ENCODE measurements at regions not wholly inside any gene's neighbourhood (a gene's known extent, or its start where the extent isn't known, plus 50 kb on each side); places are given as distances from the start of the nearest gene placed in this dataset.

GRCh38 chr7:57343901-57344622, 105.9 kb upstream of the ZNF716 start:
- TF ChIP-seq, protein P1, sequence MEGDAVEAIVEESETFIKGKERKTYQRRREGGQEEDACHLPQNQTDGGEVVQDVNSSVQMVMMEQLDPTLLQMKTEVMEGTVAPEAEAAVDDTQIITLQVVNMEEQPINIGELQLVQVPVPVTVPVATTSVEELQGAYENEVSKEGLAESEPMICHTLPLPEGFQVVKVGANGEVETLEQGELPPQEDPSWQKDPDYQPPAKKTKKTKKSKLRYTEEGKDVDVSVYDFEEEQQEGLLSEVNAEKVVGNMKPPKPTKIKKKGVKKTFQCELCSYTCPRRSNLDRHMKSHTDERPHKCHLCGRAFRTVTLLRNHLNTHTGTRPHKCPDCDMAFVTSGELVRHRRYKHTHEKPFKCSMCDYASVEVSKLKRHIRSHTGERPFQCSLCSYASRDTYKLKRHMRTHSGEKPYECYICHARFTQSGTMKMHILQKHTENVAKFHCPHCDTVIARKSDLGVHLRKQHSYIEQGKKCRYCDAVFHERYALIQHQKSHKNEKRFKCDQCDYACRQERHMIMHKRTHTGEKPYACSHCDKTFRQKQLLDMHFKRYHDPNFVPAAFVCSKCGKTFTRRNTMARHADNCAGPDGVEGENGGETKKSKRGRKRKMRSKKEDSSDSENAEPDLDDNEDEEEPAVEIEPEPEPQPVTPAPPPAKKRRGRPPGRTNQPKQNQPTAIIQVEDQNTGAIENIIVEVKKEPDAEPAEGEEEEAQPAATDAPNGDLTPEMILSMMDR (conservative IDR thresholded peaks at IDR 0.05; ENCODE audit: low read length), result no peak
- TF ChIP-seq EZH2phosphoT487 (IDR thresholded peaks at IDR 0.05; ENCODE audit: borderline replicate concordance), result no peak

All from Loucy (cell line).